ENCODE measurements at regions not wholly inside any gene's neighbourhood (a gene's known extent, or its start where the extent isn't known, plus 50 kb on each side); places are given as distances from the start of the nearest gene placed in this dataset.

DNA sequence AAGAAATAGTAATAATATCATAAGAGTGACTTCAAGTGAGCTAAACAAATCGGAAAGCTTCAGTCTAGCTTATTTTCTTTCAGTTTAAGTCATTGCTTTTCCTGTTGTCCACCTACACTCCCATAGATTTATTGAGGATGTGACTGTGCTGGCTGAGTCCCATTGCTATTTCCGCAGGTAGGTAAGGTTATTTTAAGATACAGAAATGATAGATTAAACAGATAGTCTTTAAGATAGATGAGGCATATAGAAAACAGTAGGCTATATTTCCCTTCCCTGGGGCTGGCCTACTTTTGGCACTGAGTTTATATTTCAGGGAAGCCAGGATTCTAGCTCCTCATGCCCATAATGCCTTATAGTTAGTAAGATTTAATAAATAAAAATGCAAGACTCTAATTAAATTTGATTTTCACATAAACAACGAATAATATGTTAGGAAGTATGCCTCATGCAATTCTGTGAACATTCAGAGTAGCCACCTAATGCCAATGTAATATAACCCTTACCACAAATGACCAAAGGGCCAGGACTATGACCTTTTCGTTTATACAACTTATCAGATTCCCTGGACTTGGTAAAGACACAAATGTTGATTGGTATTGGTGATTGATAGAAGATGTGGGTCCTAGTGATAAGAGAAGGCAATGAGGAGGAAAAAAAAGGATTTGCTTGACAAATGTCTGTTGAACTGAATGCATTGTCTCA lies 1079.3 kb downstream of the EPHA7 start:
- FAIRE-seq: no peak
- dilution Hi-C loops (cut with MboI; ENCODE audit: extremely low pct_ligation_motif_present, low sequenced_read_pairs): no loop called here
- H3K4me2 ChIP-seq (ENCODE audit: control insufficient read depth, extremely low read depth, insufficient read depth, low read depth, low read length): no peak overlapping the region

DNA sequence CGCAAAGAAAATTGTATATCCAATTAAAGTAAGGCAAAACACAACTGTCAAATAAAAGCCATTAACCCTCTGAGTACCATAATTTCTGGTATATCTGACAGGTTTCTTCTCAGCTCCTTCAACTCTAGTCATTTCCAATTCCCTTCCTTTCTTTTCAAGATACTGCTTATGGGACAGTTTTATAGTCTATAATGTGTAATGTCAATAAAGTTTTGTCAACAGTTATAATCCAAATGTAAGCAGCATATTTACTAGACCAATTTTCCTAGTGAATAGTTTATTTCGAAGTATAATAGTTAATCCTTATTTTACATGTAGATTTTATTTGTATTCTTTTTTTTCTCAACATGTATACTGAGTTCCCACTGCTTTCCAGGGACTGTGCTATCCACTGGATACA lies 1081.8 kb downstream of the EPHA7 start:
- no peaks in the 10 kb centered on the region for H3K9me1 ChIP-seq (ENCODE audit: control insufficient read depth, extremely low read depth, insufficient read depth, low read length)
- FAIRE-seq: no peak
- H3K9ac ChIP-seq (ENCODE audit: control insufficient read depth, extremely low read depth, insufficient read depth, low read length): no peak overlapping the region
- no peaks in the 10 kb centered on the region for H3K79me2 ChIP-seq (ENCODE audit: control insufficient read depth, insufficient read depth, low read length)
- TF ChIP-seq, protein P1, sequence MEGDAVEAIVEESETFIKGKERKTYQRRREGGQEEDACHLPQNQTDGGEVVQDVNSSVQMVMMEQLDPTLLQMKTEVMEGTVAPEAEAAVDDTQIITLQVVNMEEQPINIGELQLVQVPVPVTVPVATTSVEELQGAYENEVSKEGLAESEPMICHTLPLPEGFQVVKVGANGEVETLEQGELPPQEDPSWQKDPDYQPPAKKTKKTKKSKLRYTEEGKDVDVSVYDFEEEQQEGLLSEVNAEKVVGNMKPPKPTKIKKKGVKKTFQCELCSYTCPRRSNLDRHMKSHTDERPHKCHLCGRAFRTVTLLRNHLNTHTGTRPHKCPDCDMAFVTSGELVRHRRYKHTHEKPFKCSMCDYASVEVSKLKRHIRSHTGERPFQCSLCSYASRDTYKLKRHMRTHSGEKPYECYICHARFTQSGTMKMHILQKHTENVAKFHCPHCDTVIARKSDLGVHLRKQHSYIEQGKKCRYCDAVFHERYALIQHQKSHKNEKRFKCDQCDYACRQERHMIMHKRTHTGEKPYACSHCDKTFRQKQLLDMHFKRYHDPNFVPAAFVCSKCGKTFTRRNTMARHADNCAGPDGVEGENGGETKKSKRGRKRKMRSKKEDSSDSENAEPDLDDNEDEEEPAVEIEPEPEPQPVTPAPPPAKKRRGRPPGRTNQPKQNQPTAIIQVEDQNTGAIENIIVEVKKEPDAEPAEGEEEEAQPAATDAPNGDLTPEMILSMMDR (optimal IDR thresholded peaks at IDR 0.05 in 1 of 3, IDR thresholded peaks at IDR 0.05 in 1 of 3, conservative IDR thresholded peaks at IDR 0.05 in 1 of 3; ENCODE audit: extremely low read depth in 1 of 3, insufficient read depth in 2 of 3, low read length in 3 of 3): no peak
- no peak for TF ChIP-seq EZH2 (IDR thresholded peaks at IDR 0.05; ENCODE audit: low read length)
- no peaks in the 10 kb centered on the region for H3K27me3 ChIP-seq (ENCODE audit: control insufficient read depth, extremely low read depth, insufficient read depth, low read length)
- no peaks in the 10 kb centered on the region for H3K9me3 ChIP-seq (ENCODE audit: control insufficient read depth, low read depth, low read length)
- no peak overlapping the region for H3K4me2 ChIP-seq (ENCODE audit: control insufficient read depth, extremely low read depth, insufficient read depth, low read depth, low read length)
- dilution Hi-C loops (cut with MboI; ENCODE audit: extremely low pct_ligation_motif_present, low sequenced_read_pairs): no loop called here
- H3K36me3 ChIP-seq (ENCODE audit: control insufficient read depth in 2 of 2, extremely low read depth in 1 of 2, insufficient read depth in 2 of 2, low read length in 2 of 2): no peaks in the 10 kb centered on the region
- no peak overlapping the region for H3K4me3 ChIP-seq (ENCODE audit: control insufficient read depth in 2 of 3, extremely low read depth in 1 of 3, insufficient read depth in 2 of 3, low read depth in 1 of 3, low read length in 3 of 3)
- no peaks in the 10 kb centered on the region for H3K4me1 ChIP-seq (ENCODE audit: control insufficient read depth, extremely low read depth, insufficient read depth, low read length)
- no peak overlapping the region for H2AFZ ChIP-seq (ENCODE audit: control insufficient read depth, low read length)
- H3K27ac ChIP-seq (ENCODE audit: control insufficient read depth, insufficient read depth, low read length): no peak overlapping the region
- H4K20me1 ChIP-seq (ENCODE audit: control insufficient read depth, extremely low read depth, insufficient read depth, low read length): no peaks in the 10 kb centered on the region
- DNase-seq (ENCODE audit: low read depth, low spot score): no peak

More for the DNA sequence above, 1079.3 kb downstream of the EPHA7 start:
- Histone ChIP-seq H3K36me3 (ENCODE audit: control insufficient read depth in 2 of 2, extremely low read depth in 1 of 2, insufficient read depth in 2 of 2, low read length in 2 of 2) (no peaks in the 10 kb centered on the region), H4K20me1 (ENCODE audit: control insufficient read depth, extremely low read depth, insufficient read depth, low read length) (no peaks in the 10 kb centered on the region), H2AFZ (ENCODE audit: control insufficient read depth, low read length) (no peak overlapping the region), H3K79me2 (ENCODE audit: control insufficient read depth, insufficient read depth, low read length) (no peaks in the 10 kb centered on the region), H3K27me3 (ENCODE audit: control insufficient read depth, extremely low read depth, insufficient read depth, low read length) (no peaks in the 10 kb centered on the region), H3K9me1 (ENCODE audit: control insufficient read depth, extremely low read depth, insufficient read depth, low read length) (no peaks in the 10 kb centered on the region), H3K4me3 (ENCODE audit: control insufficient read depth in 2 of 3, extremely low read depth in 1 of 3, insufficient read depth in 2 of 3, low read depth in 1 of 3, low read length in 3 of 3) (no peak overlapping the region), H3K9ac (ENCODE audit: control insufficient read depth, extremely low read depth, insufficient read depth, low read length) (no peak overlapping the region), H3K27ac (ENCODE audit: control insufficient read depth, insufficient read depth, low read length) (no peak overlapping the region), H3K9me3 (ENCODE audit: control insufficient read depth, low read depth, low read length) (no peaks in the 10 kb centered on the region), H3K4me1 (ENCODE audit: control insufficient read depth, extremely low read depth, insufficient read depth, low read length) (no peaks in the 10 kb centered on the region)
- TF ChIP-seq, protein P1 (optimal IDR thresholded peaks at IDR 0.05 in 1 of 3, IDR thresholded peaks at IDR 0.05 in 1 of 3, conservative IDR thresholded peaks at IDR 0.05 in 1 of 3; ENCODE audit: extremely low read depth in 1 of 3, insufficient read depth in 2 of 3, low read length in 3 of 3): no peak
- TF ChIP-seq EZH2 (IDR thresholded peaks at IDR 0.05; ENCODE audit: low read length): no peak
- no peak for DNase-seq (ENCODE audit: low read depth, low spot score)

Measured in keratinocyte (primary cell).